ENCODE measurements at regions not wholly inside any gene's neighbourhood (a gene's known extent, or its start where the extent isn't known, plus 50 kb on each side); places are given as distances from the start of the nearest gene placed in this dataset.

GRCh38 chr20:37643400-37643799 is 50.4 kb upstream of the CTNNBL1 start:
- TF ChIP-seq CTCF (IDR thresholded peaks at IDR 0.05) (no peak), ZFX (IDR thresholded peaks at IDR 0.05; ENCODE audit: borderline replicate concordance) (no peak)
- no peak overlapping the region for H3K27ac ChIP-seq

GRCh38 chr20:37642246-37642645 is 51.6 kb upstream of the CTNNBL1 start:
- H3K27ac ChIP-seq, result no peak overlapping the region
- no peak for TF ChIP-seq CTCF (IDR thresholded peaks at IDR 0.05)

GRCh38 chr20:37640600-37641561 is 52.9 kb upstream of the CTNNBL1 start:
- no peak overlapping the region for H3K27ac ChIP-seq
- no peak for TF ChIP-seq ZFX (IDR thresholded peaks at IDR 0.05; ENCODE audit: borderline replicate concordance)

GRCh38 chr20:37638527-37638926 is 55.3 kb upstream of the CTNNBL1 start:
- H3K27ac ChIP-seq, result no peak overlapping the region
- TF ChIP-seq ZFX (IDR thresholded peaks at IDR 0.05; ENCODE audit: borderline replicate concordance) (no peak), CTCF (IDR thresholded peaks at IDR 0.05) (no peak)

- no peak overlapping the region for H3K27ac ChIP-seq
- no peak for TF ChIP-seq ZFX (IDR thresholded peaks at IDR 0.05; ENCODE audit: borderline replicate concordance)
- TF ChIP-seq CTCF (IDR thresholded peaks at IDR 0.05), result no peak
Observed at GRCh38 chr20:37636977-37637376, 56.9 kb upstream of the CTNNBL1 start.

- TF ChIP-seq ZFX (IDR thresholded peaks at IDR 0.05; ENCODE audit: borderline replicate concordance) (no peak), CTCF (IDR thresholded peaks at IDR 0.05) (no peak)
- H3K27ac ChIP-seq, result no peak overlapping the region
Observed at GRCh38 chr20:37636212-37636975, 57.4 kb upstream of the CTNNBL1 start.

GRCh38 chr20:37630993-37631392 is 62.8 kb upstream of the CTNNBL1 start:
- TF ChIP-seq CTCF (IDR thresholded peaks at IDR 0.05), result no peak
- H3K27ac ChIP-seq, result no peak overlapping the region
